DND-41 (cell line): ENCODE measurements at regions not wholly inside any gene's neighbourhood (a gene's known extent, or its start where the extent isn't known, plus 50 kb on each side); places are given as distances from the start of the nearest gene placed in this dataset.

Source experiments
- CTCF ChIP-seq: IDR thresholded peaks from 2 replicates; pipeline ENCODE4 v1.5.1; 2012; ENCODE audit warnings: borderline replicate concordance, low read length, moderate library complexity, mild to moderate bottlenecking; ENCODE audit not compliant: poor library complexity, severe bottlenecking; ENCODE audit errors: extremely low read depth
- EZH2 ChIP-seq: IDR thresholded peaks from 3 replicates; pipeline ENCODE4 v1.6.1; 2012; ENCODE audit warnings: borderline replicate concordance, low read depth, mild to moderate bottlenecking, moderate library complexity, low read length, inconsistent platforms; ENCODE audit not compliant: severe bottlenecking

GRCh38 chr17:74049167-74049966 lies 154.1 kb upstream of the RPL38 start:
- no peak for TF ChIP-seq CTCF
- no peak for TF ChIP-seq EZH2
